ENCODE measurements at regions not wholly inside any gene's neighbourhood (a gene's known extent, or its start where the extent isn't known, plus 50 kb on each side); places are given as distances from the start of the nearest gene placed in this dataset.

DNA sequence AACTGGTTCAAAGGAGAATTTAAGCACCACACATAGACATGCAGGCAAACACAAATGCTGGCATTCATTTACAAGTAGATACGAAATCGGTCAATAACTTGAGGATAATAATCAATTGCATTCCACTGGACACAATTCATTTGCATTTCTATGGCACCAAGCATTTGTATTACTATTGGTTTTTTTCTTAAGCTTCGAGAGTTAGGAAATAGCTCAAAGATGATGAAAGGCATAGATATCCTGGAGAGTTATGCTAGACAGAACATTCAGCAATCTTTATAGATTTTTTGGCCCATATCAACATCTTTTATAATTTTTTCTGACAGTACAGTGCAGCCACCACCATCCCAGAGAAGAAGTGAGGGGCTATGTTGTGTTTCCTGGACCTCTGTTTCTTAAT, 544.4 kb downstream of the MIAT start:
- no peak for DNase-seq (ENCODE audit: low read depth)

DNA sequence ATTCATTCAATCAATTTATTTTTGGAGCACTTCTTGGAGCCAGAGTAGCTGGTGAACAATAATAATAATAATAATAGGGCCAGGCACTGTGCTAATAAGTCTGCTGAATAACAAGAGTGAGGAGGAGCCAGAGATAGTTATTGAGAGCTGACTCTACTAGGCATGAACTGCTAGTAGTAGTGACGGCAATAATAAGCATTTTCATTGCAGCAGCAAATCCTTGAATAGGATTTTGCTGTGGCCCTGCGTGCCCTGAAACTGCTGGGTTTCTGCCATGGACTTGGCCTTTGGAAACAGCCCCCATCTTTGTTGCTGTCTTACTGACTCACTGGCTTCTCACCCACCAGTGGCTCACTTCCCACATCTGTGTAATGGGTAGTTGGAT, 545.9 kb downstream of the MIAT start:
- peak; percentile 47 for DNase-seq (ENCODE audit: low read depth)

DNA sequence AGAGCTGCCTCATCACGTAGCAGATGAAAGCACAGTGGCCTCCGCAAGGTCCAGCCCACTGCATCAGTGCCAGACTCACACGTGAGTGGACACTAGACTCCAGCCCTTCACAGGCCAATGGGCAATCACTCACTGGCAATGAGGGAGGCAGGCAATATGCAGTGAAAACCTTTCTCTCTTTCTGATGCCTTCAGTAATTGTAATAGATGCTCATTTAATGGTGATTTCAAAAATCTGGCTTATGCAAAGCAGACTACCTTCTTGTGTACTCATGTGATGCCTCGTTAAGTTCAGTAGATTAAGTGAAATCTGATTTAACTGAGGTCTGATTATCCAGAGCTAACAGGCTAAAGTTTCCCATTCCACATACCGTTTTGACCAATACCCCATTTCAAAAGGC, 546.9 kb downstream of the MIAT start:
- DNase-seq (ENCODE audit: low read depth) = no peak

DNA sequence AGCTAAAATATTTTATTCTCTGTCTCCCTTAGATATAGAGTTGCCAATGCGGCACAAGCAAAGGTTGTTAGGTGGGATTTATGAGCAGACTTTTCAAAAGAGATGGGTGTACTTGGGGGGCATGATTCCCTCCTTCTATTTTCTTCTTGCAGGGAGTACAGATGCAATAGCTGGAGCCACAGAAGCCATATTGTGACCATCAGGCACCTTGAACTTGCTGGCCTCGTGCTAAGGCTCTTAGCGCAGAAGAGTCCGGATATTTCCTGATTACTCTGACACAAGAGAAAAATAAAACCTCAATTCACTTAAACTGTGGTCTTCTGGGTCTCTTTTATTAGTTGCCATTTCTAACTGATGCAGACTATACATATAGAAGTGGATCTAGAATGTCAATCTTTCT, 547.4 kb downstream of the MIAT start:
- DNase-seq (ENCODE audit: low read depth) = no peak

DNA sequence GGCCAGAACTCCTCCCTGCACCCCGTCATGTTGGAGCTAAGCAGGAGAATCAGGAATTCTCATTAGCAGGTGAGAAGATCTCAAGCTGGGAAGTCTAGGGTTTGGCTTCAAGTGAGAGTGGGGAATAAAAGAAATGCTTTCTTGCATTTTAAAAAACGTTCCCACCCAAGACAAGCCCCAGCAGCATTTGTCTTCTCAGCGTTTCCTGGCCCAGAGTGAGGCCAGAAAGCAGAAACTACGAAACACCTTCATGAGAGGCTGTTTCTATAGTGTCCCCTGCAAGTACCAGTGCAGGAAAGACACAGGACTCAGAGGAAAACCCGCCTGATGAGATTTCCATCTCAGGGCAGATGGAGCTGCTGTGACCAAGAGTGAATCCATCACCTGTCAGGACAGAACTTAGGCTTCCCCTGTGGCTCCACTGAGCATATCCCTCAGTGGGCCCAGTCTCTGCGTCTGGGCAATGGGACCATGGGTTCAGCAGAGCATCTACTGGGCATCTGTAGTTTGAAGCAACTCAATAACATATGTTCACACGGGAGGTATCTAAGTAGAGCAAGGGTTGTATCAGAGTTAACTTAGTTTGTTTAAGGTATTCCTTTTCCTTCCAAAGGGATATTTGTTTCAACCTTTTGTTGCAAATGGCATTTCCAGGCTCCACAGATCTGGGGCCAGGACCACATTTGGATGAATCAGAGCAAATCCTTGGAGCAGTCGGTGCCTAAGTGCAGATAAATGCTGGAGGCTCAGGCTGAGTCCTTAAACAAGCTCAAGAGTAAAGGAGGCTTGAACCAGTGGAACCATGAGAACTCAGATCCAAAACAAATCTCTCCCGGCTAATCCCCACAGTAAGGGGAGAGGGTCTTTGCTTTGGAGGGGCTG, 548.3 kb downstream of the MIAT start:
- DNase-seq (ENCODE audit: low read depth) = peak; percentile 42

DNA sequence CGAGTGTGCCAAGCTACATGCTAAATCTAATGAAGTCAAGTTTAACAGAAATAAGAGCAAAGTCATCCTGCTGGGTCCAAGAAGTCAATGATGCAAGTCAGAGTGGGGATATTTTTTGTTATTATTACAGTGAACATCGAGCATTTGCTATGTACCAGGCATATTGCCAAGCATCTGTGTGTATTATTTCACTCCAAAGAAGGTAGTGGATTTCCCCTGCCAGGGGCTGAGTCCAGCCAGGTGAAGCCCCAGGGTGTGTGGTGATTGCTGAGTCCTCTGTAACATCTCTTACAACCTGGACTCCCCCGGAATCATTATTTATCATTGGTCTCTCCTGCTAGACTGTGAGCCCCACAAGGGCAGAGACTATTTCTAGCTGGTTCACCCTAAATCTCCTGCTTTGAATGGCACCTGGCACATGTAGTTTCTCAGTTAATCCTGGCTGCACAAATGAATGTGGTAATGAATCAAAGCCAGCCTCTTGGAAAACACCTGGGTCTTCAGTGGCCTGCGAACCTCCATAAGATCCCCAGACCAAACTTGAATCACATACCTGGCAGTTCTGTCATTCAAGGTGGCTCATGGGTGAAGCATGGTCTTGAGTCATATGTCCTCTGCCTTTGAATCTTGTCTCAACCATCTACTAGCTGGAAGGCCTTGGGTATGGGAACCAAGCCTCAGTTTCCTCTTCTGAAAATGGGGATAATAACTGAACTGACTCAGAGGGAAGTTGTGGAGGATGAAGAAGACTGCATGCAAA, 549.2 kb downstream of the MIAT start:
- DNase-seq (ENCODE audit: low read depth) = no peak

DNA sequence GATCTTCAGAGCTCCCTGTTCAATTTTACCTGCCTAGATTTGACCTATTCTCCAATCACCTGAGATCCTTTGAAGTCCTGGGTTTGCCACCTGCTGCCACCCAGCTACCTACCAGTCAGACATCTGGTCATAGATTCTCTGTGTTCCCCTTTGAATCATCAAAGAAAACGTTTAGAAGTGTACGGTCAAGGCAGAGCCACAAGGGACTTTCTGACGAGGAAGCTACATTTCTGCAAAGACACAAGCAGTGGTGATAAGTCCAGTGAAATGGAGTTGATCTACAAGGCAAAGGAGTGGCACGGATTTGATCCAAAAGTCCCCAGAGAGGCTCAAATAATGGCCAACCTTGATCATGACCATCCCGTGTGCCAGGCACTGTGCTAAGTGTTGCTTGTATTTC, 549.9 kb downstream of the MIAT start:
- no peak for DNase-seq (ENCODE audit: low read depth)

DNA sequence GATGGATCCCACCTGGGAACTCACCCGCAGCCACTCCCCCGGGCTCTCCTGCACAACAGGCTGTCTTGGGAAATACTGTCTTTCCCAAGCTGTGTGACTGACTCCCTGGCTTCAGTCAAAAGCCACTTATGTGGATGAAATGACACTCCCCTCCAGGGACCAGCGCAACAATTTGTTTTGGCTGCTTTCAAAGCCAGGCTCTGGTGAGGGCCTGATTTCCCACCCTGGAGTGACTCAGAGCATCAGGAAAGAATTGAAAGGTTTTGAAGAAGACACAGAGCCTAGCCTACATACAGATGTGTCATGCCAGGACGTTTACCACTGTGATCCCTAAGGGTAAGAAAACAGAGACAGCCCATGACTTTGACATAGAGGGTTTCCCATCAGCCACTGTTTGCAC, 550.5 kb downstream of the MIAT start:
- DNase-seq (ENCODE audit: low read depth) = peak; percentile 91

DNA sequence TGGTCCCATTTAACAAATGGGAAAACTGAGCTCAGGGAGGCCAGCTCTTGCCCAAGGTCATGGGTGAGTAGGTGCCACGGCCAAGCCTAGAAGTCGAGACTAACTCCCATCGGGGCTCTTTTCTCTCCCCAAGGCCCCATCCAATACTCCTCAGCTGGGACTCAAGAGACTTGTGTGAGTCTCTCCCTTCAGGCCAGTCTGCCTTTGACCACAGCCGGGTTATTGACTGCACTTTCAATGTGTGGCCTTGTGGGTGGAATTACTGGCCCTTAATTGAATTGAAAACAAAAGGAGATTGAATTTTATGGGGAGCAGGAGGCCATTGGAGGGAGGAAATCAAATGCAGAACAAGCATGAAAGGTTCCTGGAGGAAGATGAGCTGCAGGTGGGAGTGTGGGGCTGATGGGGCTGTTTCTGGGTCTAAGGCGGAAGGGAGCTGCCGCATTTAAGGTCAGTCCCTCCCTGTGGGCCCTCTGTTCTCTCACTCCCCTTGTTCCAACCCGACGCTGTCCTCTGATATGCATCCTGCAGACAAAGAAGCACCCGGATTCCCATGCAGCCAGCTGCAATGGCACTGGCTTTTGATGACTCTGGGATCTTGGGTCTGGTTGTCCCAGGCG, 552.8 kb downstream of the MIAT start:
- no peak for DNase-seq (ENCODE audit: low read depth)

DNA sequence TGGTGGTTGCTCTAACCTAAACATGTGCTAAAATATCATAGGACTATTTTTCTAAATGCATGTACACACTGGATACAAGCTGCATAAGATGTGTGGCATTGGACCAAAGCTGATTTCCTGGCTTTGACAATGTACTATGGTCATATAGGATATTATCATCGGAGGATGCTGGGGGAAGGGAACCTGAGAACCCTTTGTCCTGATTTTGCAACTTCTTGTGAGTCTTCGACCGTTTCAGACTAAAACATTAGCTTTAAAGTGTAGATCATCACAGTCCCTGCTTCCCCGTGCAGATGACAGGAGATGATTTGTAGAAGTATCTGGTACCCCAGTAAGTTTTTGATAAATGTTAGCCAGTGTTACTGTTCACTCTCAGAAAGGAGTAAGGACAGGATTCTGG, 554.7 kb downstream of the MIAT start:
- DNase-seq (ENCODE audit: low read depth) = no peak

DNA sequence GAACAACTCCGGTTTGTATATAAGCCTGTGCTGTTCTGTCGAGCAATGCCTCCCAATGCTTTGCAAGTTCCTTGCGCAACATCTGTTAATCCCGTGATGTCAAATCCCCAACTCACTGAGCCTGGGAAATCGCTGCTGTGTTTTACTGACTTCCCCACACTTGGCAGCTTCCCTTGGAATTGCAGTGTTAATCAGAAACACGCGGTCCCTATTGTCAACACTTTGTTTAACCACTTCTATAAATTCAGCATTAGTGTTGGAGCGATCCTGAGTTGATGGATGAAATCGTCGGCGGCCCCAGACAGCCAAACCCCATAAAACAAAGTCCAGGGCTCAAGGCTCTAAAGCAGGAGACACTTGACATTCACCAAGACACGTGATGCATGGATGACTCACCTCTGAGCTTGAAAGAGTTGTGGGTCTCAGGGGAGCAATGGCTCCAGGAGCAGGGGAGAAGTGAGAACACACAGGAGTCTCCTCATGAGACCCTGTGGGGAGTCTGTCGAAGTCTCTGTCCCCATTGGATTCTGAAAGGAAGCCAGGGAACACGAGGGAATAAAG, 555.3 kb downstream of the MIAT start:
- DNase-seq (ENCODE audit: low read depth) = peak; percentile 93

DNA sequence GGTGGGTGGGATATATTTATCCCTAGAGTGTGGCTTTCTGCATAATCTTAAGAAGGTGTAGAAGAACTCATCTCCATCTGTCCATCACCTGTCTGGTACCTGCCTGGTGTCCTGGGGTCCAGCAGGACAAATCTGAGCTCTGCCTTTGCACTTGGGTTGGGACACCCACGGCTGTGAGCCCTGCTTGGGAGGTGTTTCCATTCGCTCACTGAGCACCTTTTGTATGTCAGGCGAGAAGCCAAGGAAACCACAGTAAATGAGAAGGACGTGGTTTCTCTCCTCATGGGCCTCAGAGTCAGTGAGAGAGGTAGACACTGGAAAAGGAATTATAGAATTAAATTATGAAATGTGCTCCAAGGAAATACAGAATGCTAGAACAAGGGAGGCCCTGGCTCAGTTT, 555.9 kb downstream of the MIAT start:
- DNase-seq (ENCODE audit: low read depth) = peak; percentile 41

DNA sequence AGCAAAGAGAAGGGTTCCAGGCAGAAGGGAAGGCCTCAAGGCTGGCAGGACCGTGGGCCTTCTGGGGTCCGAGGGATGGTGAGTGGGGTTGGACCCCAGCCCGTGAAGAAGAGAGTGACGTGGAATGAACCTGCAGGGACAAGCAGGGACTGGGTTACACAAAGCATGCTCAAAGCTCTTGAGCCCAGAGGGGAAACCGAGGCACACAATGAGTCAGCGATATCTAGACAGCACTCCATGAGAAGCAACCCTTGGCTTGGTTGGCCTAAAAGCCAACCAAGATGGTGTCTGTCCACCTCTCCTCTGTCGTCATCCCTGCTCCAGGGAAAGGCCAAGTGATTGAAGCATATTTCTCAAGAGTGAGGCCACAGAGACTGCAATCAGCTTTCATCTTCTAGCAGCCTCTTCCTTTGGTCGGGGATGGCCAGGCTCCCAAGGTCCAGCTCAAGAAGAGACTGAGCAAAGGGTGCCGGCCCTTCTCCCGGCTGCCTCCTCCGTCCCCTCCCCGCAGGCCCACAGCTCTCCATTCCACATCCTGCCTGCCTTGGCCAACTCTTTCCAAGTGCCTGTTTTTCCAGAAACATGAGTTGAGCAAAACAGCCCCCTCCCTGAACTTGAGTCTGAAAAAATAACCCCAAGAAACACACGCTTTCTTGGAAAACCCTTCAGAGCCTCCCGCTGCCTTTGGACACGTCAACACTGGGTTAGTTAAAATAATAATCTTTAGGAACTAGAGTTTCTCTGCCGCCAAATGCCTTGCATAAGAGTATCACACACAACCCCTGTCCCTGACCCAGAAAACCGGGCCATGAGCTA, 556.6 kb downstream of the MIAT start:
- DNase-seq (ENCODE audit: low read depth) = peak; percentile 24

DNA sequence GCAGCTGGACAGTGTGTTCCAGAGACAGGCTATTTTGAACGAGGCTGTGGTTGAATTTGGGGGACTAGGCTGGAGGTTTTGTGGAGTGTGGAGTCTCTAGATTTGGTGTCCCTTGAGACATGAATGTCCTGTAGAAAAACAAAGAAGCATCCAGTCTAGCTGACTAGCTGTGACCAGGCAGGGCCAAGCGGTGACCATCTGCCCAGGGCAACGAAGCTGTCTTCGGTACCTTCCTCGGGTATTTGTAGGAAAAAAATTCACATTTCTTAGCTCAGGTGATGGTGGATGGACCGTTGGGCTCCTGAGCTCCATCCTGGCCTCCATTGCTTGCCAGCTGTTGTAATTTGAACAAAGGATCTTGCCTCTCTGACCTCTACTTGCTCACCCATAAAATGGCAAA, 557.3 kb downstream of the MIAT start:
- no peak for DNase-seq (ENCODE audit: low read depth)

DNA sequence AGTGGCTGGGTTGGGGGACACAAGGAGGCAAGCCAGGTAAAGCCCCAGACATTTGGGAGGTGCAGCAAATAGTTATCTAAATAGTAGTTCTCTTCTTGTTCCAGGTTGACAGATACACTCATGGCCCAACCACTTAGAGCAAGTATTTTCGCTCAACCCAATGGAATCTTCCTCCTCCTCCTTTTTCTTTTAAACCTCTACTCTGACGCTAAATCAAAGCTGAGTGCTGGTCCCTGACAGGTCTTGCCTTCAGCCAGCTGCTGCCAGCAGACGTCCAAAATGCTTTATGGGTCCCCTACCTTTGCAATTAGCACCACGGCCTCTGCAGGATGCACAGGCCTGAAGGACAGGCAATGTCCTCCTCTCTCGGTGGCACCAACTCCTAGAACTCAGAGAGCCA, 558.5 kb downstream of the MIAT start:
- no peak for DNase-seq (ENCODE audit: low read depth)

DNA sequence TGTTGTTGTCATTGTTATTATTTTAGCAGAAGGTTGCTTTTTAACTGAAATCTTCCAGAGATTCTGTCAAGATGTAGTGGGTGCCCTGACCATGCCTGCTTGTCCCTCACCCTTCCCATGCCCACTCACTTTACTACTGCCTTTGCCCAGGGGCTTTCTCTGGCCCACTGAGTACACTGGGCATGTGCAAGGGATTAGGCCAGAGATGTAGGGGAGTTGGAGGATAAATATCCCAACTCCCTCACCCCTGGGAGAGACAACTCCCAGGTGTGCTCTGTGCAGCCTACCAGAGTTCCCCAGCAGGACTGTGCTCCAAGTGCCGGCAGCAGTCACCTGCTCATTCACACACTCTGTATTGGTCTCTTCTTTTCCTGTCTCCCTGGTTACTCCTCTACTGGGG, 559.1 kb downstream of the MIAT start:
- no peak for DNase-seq (ENCODE audit: low read depth)

DNA sequence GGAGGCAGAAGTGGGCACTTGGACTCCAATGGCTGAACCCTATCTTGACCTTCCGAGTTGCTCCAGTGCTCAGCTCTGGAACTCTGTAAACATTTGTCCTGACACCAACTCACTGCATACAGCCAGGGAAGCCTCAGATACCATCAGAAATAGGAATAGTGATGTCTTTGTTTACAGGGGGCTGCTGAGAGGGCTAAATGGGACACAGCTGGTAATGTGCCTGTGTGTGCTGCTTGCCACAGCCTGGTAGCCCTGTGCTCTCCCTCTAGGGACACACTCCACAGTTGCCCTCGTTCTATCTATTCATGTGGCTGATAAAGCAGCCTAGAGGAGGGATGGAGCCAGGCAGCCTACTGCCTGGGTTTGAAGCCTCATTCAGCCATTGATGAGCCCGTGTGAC, 559.8 kb downstream of the MIAT start:
- no peak for DNase-seq (ENCODE audit: low read depth)

DNA sequence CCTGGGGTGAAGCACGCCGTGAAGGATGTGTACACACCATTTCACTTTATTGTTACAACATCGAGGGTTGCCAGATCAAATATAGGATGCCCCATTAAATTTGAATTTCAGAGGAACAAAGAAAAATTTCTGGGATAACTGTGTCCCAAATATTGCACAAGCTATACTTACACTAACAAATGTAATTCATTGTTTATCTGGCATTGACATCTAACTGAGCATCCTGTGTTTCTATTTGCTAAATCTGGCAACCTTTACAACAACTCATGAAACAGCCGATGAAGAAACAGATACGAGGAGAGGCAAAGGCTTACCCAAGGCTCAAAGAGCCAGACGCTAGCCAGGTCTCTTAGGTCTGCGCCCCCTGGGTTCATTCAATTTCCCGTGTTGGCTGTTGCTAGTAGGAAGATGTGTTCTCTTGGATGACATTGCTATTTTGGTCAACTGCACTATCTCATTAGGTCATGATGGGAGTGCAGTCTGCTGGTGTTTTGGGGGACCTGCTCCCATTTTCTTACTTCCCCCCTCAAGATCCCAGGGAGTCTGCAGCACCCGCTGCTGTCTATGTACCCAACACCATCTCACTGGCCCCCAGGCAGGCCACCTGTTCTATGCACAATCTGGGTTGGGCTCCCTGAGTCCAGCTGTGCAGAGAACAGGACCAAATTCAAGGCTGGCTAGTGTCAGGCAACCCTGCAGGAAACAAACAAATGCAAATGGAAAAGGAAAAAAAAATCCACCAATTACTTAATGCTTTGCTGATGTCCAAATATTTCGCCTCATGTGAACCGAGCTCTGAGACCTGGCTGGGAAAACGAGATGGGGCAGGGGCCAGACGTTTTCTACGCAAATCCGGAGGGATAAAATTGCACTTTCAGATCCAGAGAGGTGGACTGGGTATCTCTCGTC, 560.9 kb downstream of the MIAT start:
- no peak for DNase-seq (ENCODE audit: low read depth)

DNA sequence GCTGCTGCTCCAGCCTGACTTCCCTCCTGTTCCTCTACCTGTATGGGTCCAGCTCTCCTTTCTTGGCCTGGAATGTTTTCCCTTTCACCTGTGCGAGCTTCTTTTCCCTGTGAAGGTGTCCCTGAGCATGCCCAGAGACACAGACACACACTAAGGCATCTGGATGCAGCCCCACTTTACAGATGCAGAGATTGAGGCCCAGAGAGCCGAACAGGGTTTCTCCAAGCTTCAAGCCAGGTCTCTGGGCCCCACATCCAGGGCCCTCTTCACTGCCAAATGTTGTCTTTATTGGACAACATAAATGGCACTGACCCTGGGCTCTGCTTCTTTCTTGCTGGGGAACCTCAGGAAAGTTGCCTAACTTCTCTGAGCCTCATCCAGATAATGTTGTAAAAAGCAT, 561.6 kb downstream of the MIAT start:
- no peak for DNase-seq (ENCODE audit: low read depth)

DNA sequence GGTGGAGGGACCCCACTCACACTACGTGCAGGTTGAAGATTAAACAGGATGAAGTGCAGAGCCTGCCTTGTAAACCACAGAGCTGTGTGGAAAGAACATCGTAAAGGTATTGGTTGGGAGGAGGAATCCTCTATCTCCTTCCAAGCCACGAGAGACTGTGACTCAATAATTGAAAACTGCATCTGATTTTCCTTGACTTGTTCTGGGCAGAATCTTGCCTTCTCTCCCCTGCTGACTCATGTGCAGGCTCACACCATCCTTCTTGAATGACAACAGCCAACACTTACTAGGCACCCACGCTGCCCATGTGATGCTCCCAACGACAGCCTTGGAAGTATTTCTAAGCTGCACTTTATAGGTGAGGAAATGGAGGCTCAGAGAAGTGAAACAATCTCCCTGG, 563.0 kb downstream of the MIAT start:
- peak; percentile 85 for DNase-seq (ENCODE audit: low read depth)

DNA sequence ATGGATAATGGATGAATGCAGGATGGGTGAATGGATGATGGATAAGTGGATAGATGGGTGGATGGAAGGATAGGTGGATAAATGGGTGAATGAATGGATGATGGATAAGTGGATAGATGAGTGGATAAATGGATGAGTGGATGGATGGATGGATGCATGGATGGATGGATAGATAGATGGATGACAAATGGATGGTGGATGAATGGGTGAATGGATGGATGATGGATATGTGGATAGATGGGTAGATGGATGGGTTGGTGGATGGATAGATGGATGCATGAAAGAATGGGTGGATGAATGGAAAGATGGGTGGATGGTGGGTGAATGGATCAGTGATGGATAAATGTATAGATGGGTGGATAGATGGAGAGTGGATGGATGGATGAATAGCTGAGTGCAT, 564.8 kb downstream of the MIAT start:
- DNase-seq (ENCODE audit: low read depth) = no peak

Data from Daoy (cell line).